Immature natural killer cell (primary cell): ENCODE measurements at regions not wholly inside any gene's neighbourhood (a gene's known extent, or its start where the extent isn't known, plus 50 kb on each side); places are given as distances from the start of the nearest gene placed in this dataset.
A peak's percentile ranks its signal among the peaks of the same experiment; 100 is the strongest.

Source experiments
- DNase-seq, 3 donors: peaks; one replicate each; pipeline ENCODE4 v3.0.0; 2022; ENCODE audit warnings: mixed read lengths in 1 of 3
- H3K27ac Mint-ChIP-seq, 6 donors: one replicate each; pipeline ENCODE4 v1.8.0; 2020; ENCODE audit warnings: mixed read lengths in 6 of 6, mild to moderate bottlenecking in 5 of 6, inconsistent platforms in 4 of 6, moderate library complexity in 3 of 6
- H3K27me3 Mint-ChIP-seq, 3 donors: one replicate each; pipeline ENCODE4 v1.8.0; 2020 to 2021; ENCODE audit warnings: low read depth in 3 of 3, mild to moderate bottlenecking in 3 of 3, mixed read lengths in 3 of 3, moderate library complexity in 3 of 3, inconsistent platforms in 1 of 3
- H3K36me3 Mint-ChIP-seq, 3 donors: one replicate each; pipeline ENCODE4 v1.8.0; 2020; ENCODE audit warnings: mixed read lengths in 3 of 3, inconsistent platforms in 2 of 3, mild to moderate bottlenecking in 2 of 3
- H3K4me1 Mint-ChIP-seq, 2 donors: one replicate each; pipeline ENCODE4 v1.8.0; 2020; ENCODE audit warnings: inconsistent platforms in 2 of 2, mild to moderate bottlenecking in 2 of 2, mixed read lengths in 2 of 2, moderate library complexity in 1 of 2
- H3K4me3 Mint-ChIP-seq, 5 donors: one replicate each; pipeline ENCODE4 v1.8.0; 2020; ENCODE audit warnings: mild to moderate bottlenecking in 5 of 5, mixed read lengths in 5 of 5, inconsistent platforms in 3 of 5, moderate library complexity in 3 of 5
- H3K9me3 Mint-ChIP-seq, 6 donors: one replicate each; pipeline ENCODE4 v1.8.0; 2020; ENCODE audit warnings: mild to moderate bottlenecking in 6 of 6, mixed read lengths in 6 of 6, inconsistent platforms in 4 of 6, moderate library complexity in 3 of 6

DNA sequence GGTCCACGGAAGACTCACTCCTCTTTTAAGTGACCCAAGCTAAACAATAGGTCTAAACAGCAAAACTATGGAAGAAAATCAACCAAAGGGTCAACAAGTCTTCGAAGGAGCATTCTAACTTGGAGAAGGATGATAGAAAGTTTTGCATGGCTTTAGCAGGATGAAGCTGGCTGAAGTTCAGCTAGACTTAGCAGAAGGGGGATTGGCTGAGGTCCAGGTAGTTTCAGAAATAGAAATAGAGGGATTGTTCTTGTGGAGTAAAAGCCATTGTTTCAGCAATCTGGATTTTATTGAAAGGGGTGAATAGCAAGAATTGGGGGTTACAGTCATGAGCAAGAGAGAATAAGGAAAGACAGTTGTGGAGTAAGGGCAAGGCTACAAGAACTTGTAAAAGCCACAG, 84.7 kb upstream of the TSPAN8 start:
- Mint-ChIP-seq H3K9me3 (peaks cover 0 to 10% (median 5%) of the 10 kb centered on the region in 6 donors), H3K4me1 (no peaks in the 10 kb centered on the region), H3K36me3 (no peaks in the 10 kb centered on the region)

GRCh38 chr12:71240946-71241345, 83.1 kb upstream of the TSPAN8 start:
- H3K4me1 Mint-ChIP-seq, result no peaks in the 10 kb centered on the region
- no peak for DNase-seq
- H3K36me3 Mint-ChIP-seq, result no peaks in the 10 kb centered on the region
- no peaks in the 10 kb centered on the region for H3K27me3 Mint-ChIP-seq
- H3K9me3 Mint-ChIP-seq, result peaks cover 0 to 12% (median 3%) of the 10 kb centered on the region in 6 donors
- no peak overlapping the region for H3K27ac Mint-ChIP-seq
- no peak overlapping the region for H3K4me3 Mint-ChIP-seq

More for the DNA sequence above, 84.7 kb upstream of the TSPAN8 start:
- peak overlapping the region in 1 of 5 donors; percentile 3 for H3K4me3 Mint-ChIP-seq
- H3K27ac Mint-ChIP-seq, result no peak overlapping the region
- no peaks in the 10 kb centered on the region for H3K27me3 Mint-ChIP-seq
- DNase-seq, result no peak

DNA sequence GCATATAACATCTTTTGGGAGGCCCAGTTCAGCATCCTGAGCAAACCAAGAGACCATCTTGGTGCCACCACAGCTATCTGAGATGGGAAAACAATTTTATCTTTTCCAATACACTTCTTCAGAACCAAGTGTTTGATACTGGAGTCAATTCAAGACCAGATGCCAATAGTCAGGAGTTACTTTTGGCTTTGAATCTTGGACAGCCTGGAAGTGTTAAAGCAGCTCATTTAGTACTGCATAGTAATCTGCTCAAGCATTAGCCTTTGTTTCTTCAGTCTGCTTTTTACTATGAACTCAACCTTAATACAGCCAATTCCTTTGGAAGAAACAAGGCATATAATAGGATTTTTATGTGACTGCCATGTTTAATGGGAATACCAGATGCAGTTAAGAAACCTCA, 81.9 kb upstream of the TSPAN8 start:
- H3K36me3 Mint-ChIP-seq, result no peaks in the 10 kb centered on the region
- H3K27me3 Mint-ChIP-seq, result no peaks in the 10 kb centered on the region
- peaks cover 0 to 15% (median 2%) of the 10 kb centered on the region in 6 donors for H3K9me3 Mint-ChIP-seq
- no peaks in the 10 kb centered on the region for H3K4me1 Mint-ChIP-seq
- no peak overlapping the region for H3K27ac Mint-ChIP-seq
- H3K4me3 Mint-ChIP-seq, result no peak overlapping the region
- DNase-seq, result no peak

GRCh38 chr12:71237128-71237527, 79.3 kb upstream of the TSPAN8 start:
- Mint-ChIP-seq H3K27me3 (peaks cover 0 to 3% (median 0%) of the 10 kb centered on the region in 3 donors), H3K4me3 (no peak overlapping the region), H3K4me1 (no peaks in the 10 kb centered on the region), H3K36me3 (no peaks in the 10 kb centered on the region), H3K9me3 (peaks cover 0 to 9% (median 1%) of the 10 kb centered on the region in 6 donors), H3K27ac (no peak overlapping the region)
- DNase-seq, result no peak

DNA sequence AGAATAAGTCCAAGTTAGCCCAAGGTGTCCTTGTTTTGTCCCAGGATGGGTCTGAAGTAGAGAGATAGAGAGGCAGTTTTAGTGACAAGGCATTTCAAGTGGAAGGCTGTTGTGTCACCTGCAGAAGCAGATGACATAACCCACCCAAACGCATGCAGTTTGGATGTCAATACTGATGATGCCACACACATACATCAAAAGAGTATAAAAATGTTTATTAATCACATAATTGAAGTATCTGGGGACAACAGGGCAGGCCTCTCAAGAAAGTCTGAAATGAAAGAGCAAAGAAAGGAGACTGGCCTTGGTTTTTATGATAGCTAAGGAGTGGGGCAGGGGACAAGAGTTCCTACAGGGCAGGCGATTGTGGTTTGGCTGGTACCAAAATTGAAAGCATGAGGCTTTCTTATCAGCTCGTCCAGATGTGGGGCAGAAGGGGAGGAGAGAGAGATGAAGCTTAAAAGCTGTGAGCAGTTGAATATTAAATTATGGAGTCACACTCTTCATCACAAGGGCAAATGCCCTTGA, 78.4 kb upstream of the TSPAN8 start:
- no peak overlapping the region for H3K27ac Mint-ChIP-seq
- peaks cover 0 to 14% (median 3%) of the 10 kb centered on the region in 6 donors for H3K9me3 Mint-ChIP-seq

DNA sequence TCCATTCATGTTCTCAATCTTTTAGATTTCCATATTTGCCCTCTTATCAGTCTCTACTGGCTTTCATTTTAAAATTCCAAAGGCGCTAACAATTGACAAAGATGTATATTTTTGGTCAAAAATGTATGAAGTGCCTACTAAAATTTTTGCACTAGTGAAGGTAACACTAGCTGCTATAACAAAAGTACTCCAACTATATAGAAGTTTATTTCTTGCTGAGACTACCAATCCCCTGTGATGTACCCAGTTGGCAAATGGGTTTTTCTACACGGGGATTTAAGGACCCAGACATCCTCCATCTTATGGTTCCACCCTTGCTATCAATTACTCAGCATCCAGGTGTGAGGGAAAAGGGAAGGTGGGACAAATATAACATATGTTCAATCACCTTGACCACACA, 75.3 kb upstream of the TSPAN8 start:
- H3K27ac Mint-ChIP-seq, result no peak overlapping the region

More for the DNA sequence above, 78.4 kb upstream of the TSPAN8 start:
- Mint-ChIP-seq H3K4me1 (no peaks in the 10 kb centered on the region), H3K36me3 (no peaks in the 10 kb centered on the region), H3K27me3 (peaks cover 0 to 3% (median 2%) of the 10 kb centered on the region in 3 donors), H3K4me3 (no peak overlapping the region)
- DNase-seq, result no peak

GRCh38 chr12:71230542-71230941, 72.7 kb upstream of the TSPAN8 start:
- H3K9me3 Mint-ChIP-seq, result peaks cover 0 to 22% (median 5%) of the 10 kb centered on the region in 6 donors
- no peaks in the 10 kb centered on the region for H3K36me3 Mint-ChIP-seq
- H3K4me1 Mint-ChIP-seq, result no peaks in the 10 kb centered on the region
- no peak overlapping the region for H3K27ac Mint-ChIP-seq
- no peak overlapping the region for H3K4me3 Mint-ChIP-seq
- DNase-seq, result no peak
- peaks cover 0 to 4% (median 3%) of the 10 kb centered on the region in 3 donors for H3K27me3 Mint-ChIP-seq

More for the DNA sequence above, 75.3 kb upstream of the TSPAN8 start:
- Mint-ChIP-seq H3K9me3 (peaks cover 2 to 31% (median 5%) of the 10 kb centered on the region in 6 donors), H3K4me1 (no peaks in the 10 kb centered on the region), H3K36me3 (no peaks in the 10 kb centered on the region), H3K4me3 (no peak overlapping the region), H3K27me3 (peaks cover 0 to 4% (median 3%) of the 10 kb centered on the region in 3 donors)
- DNase-seq, result no peak

GRCh38 chr12:71223139-71223538, 65.3 kb upstream of the TSPAN8 start:
- Mint-ChIP-seq H3K9me3 (peaks cover 0 to 7% (median 5%) of the 10 kb centered on the region in 6 donors), H3K4me1 (no peaks in the 10 kb centered on the region), H3K4me3 (no peak overlapping the region), H3K27ac (no peak overlapping the region), H3K27me3 (peaks cover 0 to 2% (median 0%) of the 10 kb centered on the region in 3 donors), H3K36me3 (no peaks in the 10 kb centered on the region)
- no peak for DNase-seq

GRCh38 chr12:71222436-71222835, 64.6 kb upstream of the TSPAN8 start:
- DNase-seq, result no peak
- no peak overlapping the region for H3K4me3 Mint-ChIP-seq
- no peaks in the 10 kb centered on the region for H3K36me3 Mint-ChIP-seq
- H3K9me3 Mint-ChIP-seq, result peaks cover 0 to 7% (median 5%) of the 10 kb centered on the region in 6 donors
- H3K27me3 Mint-ChIP-seq, result peaks cover 0 to 2% (median 0%) of the 10 kb centered on the region in 3 donors
- no peak overlapping the region for H3K27ac Mint-ChIP-seq
- no peaks in the 10 kb centered on the region for H3K4me1 Mint-ChIP-seq

GRCh38 chr12:71220260-71220659, 62.5 kb upstream of the TSPAN8 start:
- no peaks in the 10 kb centered on the region for H3K4me1 Mint-ChIP-seq
- peaks cover 0 to 4% (median 0%) of the 10 kb centered on the region in 3 donors for H3K27me3 Mint-ChIP-seq
- peaks cover 0 to 7% (median 5%) of the 10 kb centered on the region in 6 donors for H3K9me3 Mint-ChIP-seq
- no peak overlapping the region for H3K27ac Mint-ChIP-seq
- DNase-seq, result no peak
- H3K36me3 Mint-ChIP-seq, result no peaks in the 10 kb centered on the region
- no peak overlapping the region for H3K4me3 Mint-ChIP-seq

GRCh38 chr12:71219224-71219623, 61.4 kb upstream of the TSPAN8 start:
- H3K9me3 Mint-ChIP-seq, result peaks cover 0 to 7% (median 5%) of the 10 kb centered on the region in 6 donors
- H3K4me3 Mint-ChIP-seq, result no peak overlapping the region
- DNase-seq, result no peak
- no peaks in the 10 kb centered on the region for H3K36me3 Mint-ChIP-seq
- H3K27me3 Mint-ChIP-seq, result peaks cover 0 to 4% (median 2%) of the 10 kb centered on the region in 3 donors
- H3K27ac Mint-ChIP-seq, result no peak overlapping the region
- no peaks in the 10 kb centered on the region for H3K4me1 Mint-ChIP-seq

- peaks cover 0 to 4% (median 2%) of the 10 kb centered on the region in 3 donors for H3K27me3 Mint-ChIP-seq
- H3K27ac Mint-ChIP-seq, result no peak overlapping the region
- H3K9me3 Mint-ChIP-seq, result peaks cover 0 to 7% (median 5%) of the 10 kb centered on the region in 6 donors
- H3K36me3 Mint-ChIP-seq, result no peaks in the 10 kb centered on the region
- H3K4me3 Mint-ChIP-seq, result no peak overlapping the region
- no peaks in the 10 kb centered on the region for H3K4me1 Mint-ChIP-seq
- DNase-seq, result no peak
Measured at GRCh38 chr12:71218616-71219015, 60.8 kb upstream of the TSPAN8 start.

- peaks cover 0 to 6% (median 4%) of the 10 kb centered on the region in 6 donors for H3K9me3 Mint-ChIP-seq
- no peak for DNase-seq
- H3K36me3 Mint-ChIP-seq, result no peaks in the 10 kb centered on the region
- H3K4me3 Mint-ChIP-seq, result no peak overlapping the region
- H3K27ac Mint-ChIP-seq, result no peak overlapping the region
- H3K27me3 Mint-ChIP-seq, result peaks cover 0 to 4% (median 2%) of the 10 kb centered on the region in 3 donors
- H3K4me1 Mint-ChIP-seq, result no peaks in the 10 kb centered on the region
Measured at GRCh38 chr12:71216725-71217579, 59.2 kb upstream of the TSPAN8 start.

DNA sequence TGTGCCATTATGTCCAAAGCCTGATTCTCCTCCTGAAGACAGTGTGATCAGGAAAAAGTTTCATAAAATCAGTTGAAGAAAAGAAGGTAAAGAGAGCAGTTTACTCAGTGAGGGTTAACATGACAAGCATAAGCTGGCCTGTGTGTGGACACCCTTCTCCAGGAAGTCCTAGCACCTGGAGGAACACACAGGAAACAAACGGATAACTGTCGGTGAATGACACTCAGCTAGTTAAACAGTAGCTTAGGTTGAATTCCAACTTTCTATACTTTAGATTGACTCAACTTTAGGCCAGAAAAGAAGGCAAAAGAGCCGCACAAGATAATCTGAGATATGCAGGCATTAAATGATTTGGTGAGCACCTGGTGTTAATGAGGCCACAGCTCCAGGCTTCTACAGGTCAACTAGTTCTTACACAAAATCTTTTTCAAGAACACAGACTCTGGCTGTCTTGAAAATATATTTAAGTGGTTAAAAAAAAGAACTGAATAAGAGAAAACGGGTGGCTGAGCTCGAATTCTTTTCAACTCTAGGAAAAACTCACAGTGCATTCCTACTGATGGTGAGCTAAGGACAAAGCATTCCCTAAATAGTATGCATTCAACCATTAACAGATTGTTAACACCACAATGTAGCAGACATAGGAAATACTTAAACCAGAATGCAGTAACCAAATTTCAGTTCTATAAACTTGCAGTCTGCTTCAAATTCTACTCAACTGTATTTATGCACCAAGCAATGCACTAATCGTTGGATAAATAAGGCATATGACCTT, 56.9 kb upstream of the TSPAN8 start:
- Mint-ChIP-seq H3K27ac (no peak overlapping the region), H3K4me3 (no peak overlapping the region), H3K27me3 (peaks cover 0 to 3% (median 2%) of the 10 kb centered on the region in 3 donors), H3K4me1 (no peaks in the 10 kb centered on the region), H3K9me3 (peaks cover 0 to 3% (median 0%) of the 10 kb centered on the region in 6 donors), H3K36me3 (no peaks in the 10 kb centered on the region)
- no peak for DNase-seq
